OCI-LY7 (cell line): ENCODE measurements at regions not wholly inside any gene's neighbourhood (a gene's known extent, or its start where the extent isn't known, plus 50 kb on each side); places are given as distances from the start of the nearest gene placed in this dataset.

Experiments
- BruUV-seq: library from RNA; stranded (reverse); fragments of 400-500 nt; replicated peaks from 2 replicates; lab custom pipeline; 2021; lab: Mats Ljungman, UMichigan
- CTCF ChIA-PET: fragments of 300-600 bp; sonication (Branson Sonifier 250); formaldehyde crosslinking; loops from one replicate; lab custom pipeline; 2022; ENCODE audit warnings: antibody characterized with exemption; ENCODE audit not compliant: unreplicated experiment; lab: Charles Lee
- POLR2A ChIA-PET: fragments of 300-600 bp; sonication (Branson Sonifier 250); formaldehyde crosslinking; loops from one replicate; lab custom pipeline; 2022; ENCODE audit warnings: antibody characterized with exemption; lab: Charles Lee
- DNase-seq: peaks from one replicate; pipeline ENCODE4 v3.0.0-alpha.2; 2015; ENCODE audit warnings: low spot score
- H2AFZ ChIP-seq: fragments of 200-600 bp; sonication (generic), shearing (Covaris generic); 2 replicates; pipeline ENCODE4 v1.6.1; 2014; ENCODE audit warnings: mild to moderate bottlenecking, antibody characterized with exemption, low read length, moderate library complexity
- H3K27ac ChIP-seq: fragments of 200-600 bp; sonication (generic); 2 replicates; pipeline ENCODE4 v1.5.1; 2014; ENCODE audit warnings: mixed run types, low read depth, mild to moderate bottlenecking, moderate library complexity, low read length, inconsistent platforms; ENCODE audit not compliant: poor library complexity, severe bottlenecking
- H3K36me3 ChIP-seq: fragments of 200-600 bp; sonication (generic); 2 replicates; pipeline ENCODE4 v1.6.1; 2014; ENCODE audit warnings: mild to moderate bottlenecking, antibody characterized with exemption, low read length, moderate library complexity, mixed read lengths; ENCODE audit not compliant: insufficient read depth
- H3K4me1 ChIP-seq: fragments of 200-600 bp; sonication (generic); 2 replicates; pipeline ENCODE4 v1.5.1; 2014; ENCODE audit warnings: mild to moderate bottlenecking, low read length; ENCODE audit not compliant: insufficient read depth, poor library complexity, severe bottlenecking
- H3K4me2 ChIP-seq: fragments of 200-600 bp; sonication (generic); 2 replicates; pipeline ENCODE4 v1.6.1; 2014; ENCODE audit warnings: mild to moderate bottlenecking, low read length
- H3K4me3 ChIP-seq: fragments of 200-600 bp; sonication (generic); 2 replicates; pipeline ENCODE4 v1.5.1; 2014; ENCODE audit warnings: mild to moderate bottlenecking, low read depth, low read length; ENCODE audit not compliant: poor library complexity, severe bottlenecking
- H3K79me2 ChIP-seq: fragments of 200-600 bp; sonication (generic); 2 replicates; pipeline ENCODE4 v1.6.1; 2016; ENCODE audit warnings: low read depth, mild to moderate bottlenecking, low read length, moderate library complexity, mixed read lengths; ENCODE audit not compliant: insufficient read depth
- H3K9me2 ChIP-seq: fragments of 200-600 bp; sonication (generic); 2 replicates; pipeline ENCODE4 v1.6.1; 2016; ENCODE audit warnings: mild to moderate bottlenecking, low read length, mixed read lengths; ENCODE audit not compliant: insufficient read depth
- H3K9me3 ChIP-seq: fragments of 200-600 bp; sonication (generic); 2 replicates; pipeline ENCODE4 v1.6.1; 2014; ENCODE audit warnings: mild to moderate bottlenecking, mixed run types, low read length, mixed read lengths
- H4K20me1 ChIP-seq: fragments of 200-600 bp; sonication (generic); 2 replicates; pipeline ENCODE4 v1.6.1; 2014; ENCODE audit warnings: mild to moderate bottlenecking, antibody characterized with exemption, low read length, moderate library complexity, mixed read lengths; ENCODE audit not compliant: insufficient read depth
- EZH2phosphoT487 ChIP-seq: fragments of 200-600 bp; sonication (generic); IDR thresholded peaks from 2 replicates; pipeline ENCODE4 v1.6.1; 2018; ENCODE audit warnings: low read depth, borderline replicate concordance, mild to moderate bottlenecking, mixed run types, antibody characterized with exemption, low read length, moderate library complexity, mixed read lengths
- intact Hi-C: fragments of 100-400 bp; cut with micrococcal nuclease; formaldehyde crosslinking; loops from one replicate; pipeline ENCODE4 v1.10.0; 2022; ENCODE audit not compliant: unreplicated experiment
- TF ChIP-seq, protein P1 (sequence below): fragments of 200-600 bp; sonication (generic); conservative IDR thresholded peaks from 2 replicates; pipeline ENCODE4 v1.5.1; 2014; ENCODE audit warnings: mild to moderate bottlenecking, antibody characterized with exemption, low read length, moderate library complexity, mixed read lengths

DNA sequence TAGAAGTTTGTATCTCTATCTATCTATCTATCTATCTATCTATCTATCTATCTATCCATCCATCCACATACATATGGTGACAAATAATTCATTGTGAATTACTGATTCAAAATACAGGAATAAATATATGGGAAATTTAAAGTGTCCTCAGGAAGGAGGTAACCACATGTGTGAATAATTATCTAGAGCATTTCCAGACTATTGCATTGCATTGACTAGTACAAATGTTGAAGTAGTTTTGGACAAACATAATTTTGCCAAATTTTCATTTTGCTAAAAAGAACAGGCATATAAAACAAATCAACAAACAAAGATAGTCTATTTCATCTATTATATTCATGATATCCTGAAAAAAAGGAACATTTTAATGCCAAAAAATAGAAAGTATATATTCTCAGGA, 192.7 kb downstream of the UTRN start:
- no peaks in the 10 kb centered on the region for H3K9me2 ChIP-seq
- H3K4me3 ChIP-seq = no peak overlapping the region
- no peaks in the 10 kb centered on the region for H3K9me3 ChIP-seq
- no peaks in the 10 kb centered on the region for H4K20me1 ChIP-seq
- intact Hi-C loops = no loop called here
- TF ChIP-seq, protein P1, sequence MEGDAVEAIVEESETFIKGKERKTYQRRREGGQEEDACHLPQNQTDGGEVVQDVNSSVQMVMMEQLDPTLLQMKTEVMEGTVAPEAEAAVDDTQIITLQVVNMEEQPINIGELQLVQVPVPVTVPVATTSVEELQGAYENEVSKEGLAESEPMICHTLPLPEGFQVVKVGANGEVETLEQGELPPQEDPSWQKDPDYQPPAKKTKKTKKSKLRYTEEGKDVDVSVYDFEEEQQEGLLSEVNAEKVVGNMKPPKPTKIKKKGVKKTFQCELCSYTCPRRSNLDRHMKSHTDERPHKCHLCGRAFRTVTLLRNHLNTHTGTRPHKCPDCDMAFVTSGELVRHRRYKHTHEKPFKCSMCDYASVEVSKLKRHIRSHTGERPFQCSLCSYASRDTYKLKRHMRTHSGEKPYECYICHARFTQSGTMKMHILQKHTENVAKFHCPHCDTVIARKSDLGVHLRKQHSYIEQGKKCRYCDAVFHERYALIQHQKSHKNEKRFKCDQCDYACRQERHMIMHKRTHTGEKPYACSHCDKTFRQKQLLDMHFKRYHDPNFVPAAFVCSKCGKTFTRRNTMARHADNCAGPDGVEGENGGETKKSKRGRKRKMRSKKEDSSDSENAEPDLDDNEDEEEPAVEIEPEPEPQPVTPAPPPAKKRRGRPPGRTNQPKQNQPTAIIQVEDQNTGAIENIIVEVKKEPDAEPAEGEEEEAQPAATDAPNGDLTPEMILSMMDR = no peak
- TF ChIP-seq EZH2phosphoT487 = no peak
- H3K27ac ChIP-seq = no peak overlapping the region
- no peak overlapping the region for H3K4me2 ChIP-seq
- ChIA-PET CTCF (no interaction called here), POLR2A (no interaction called here)
- no peaks in the 10 kb centered on the region for H3K4me1 ChIP-seq
- BruUV-seq = no TSS peak
- no peaks in the 10 kb centered on the region for H3K36me3 ChIP-seq
- H3K79me2 ChIP-seq = no peaks in the 10 kb centered on the region
- DNase-seq = no peak
- H2AFZ ChIP-seq = no peak overlapping the region

DNA sequence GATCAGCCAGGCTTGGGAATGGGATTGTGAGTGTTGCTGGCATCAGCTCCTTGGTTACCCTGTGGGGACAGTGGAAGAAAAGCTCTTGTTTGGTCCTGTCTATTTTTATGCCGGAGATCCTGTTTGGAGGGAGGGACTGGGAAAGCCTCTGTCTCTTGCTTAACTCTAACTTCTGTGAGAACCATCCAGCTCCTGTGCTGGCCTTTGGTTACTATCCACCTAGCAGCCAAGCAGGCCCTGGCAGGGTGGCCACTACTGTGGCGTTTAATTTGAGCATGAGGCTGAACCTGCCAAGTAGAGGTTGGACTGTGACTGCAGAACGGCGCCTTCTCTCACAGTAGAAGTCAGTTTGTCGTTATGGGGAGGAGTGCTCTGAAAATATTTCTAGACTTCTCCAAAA, 193.3 kb downstream of the UTRN start:
- BruUV-seq = no TSS peak
- Histone ChIP-seq H3K4me3 (no peak overlapping the region), H3K9me2 (no peaks in the 10 kb centered on the region), H2AFZ (no peak overlapping the region), H3K9me3 (no peaks in the 10 kb centered on the region), H3K36me3 (no peaks in the 10 kb centered on the region), H3K27ac (no peak overlapping the region), H3K79me2 (no peaks in the 10 kb centered on the region), H3K4me2 (no peak overlapping the region), H4K20me1 (no peaks in the 10 kb centered on the region), H3K4me1 (no peaks in the 10 kb centered on the region)
- TF ChIP-seq, protein P1 = no peak
- TF ChIP-seq EZH2phosphoT487 = no peak
- POLR2A ChIA-PET = no interaction called here
- DNase-seq = no peak
- intact Hi-C loops = no loop called here
- CTCF ChIA-PET = no interaction called here

DNA sequence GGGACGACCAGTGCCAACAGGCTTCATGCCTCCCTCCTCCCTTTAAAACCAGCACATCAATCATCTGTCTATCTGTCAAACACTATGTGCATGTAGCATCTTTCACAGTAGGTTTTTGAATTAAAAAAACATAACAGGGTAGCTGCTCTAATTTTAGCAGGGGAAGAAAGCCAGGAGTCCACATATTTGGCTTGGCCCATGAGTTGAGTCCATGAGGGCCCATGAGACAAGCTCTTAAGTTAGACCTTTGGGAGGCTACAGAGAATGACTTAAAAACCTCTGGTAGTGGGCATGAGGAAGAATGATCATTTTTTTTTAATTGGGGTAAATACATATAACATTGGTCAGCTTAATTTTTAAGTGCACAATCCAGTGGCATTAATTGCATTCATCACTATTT, 194.9 kb downstream of the UTRN start:
- POLR2A ChIA-PET = interaction anchor here (0.5 to 0.6 kb wide), 2 partner anchors 298 to 571 kb away, joined by 4 to 5 read pairs; no protein-coding TSS in a partner anchor

More for the DNA sequence above, 194.9 kb downstream of the UTRN start:
- CTCF ChIA-PET = no interaction called here
- DNase-seq = no peak
- Histone ChIP-seq H3K4me3 (no peak overlapping the region), H3K36me3 (no peaks in the 10 kb centered on the region), H3K79me2 (no peaks in the 10 kb centered on the region), H4K20me1 (no peaks in the 10 kb centered on the region), H3K4me2 (no peak overlapping the region), H3K4me1 (no peaks in the 10 kb centered on the region), H3K9me2 (no peaks in the 10 kb centered on the region), H2AFZ (no peak overlapping the region), H3K9me3 (no peaks in the 10 kb centered on the region), H3K27ac (no peak overlapping the region)
- TF ChIP-seq, protein P1 = no peak
- TF ChIP-seq EZH2phosphoT487 = no peak
- BruUV-seq = no TSS peak
- intact Hi-C loops = loop anchor here (5.0 kb wide), 1 partner anchor 158 kb away; no protein-coding TSS in a partner anchor
